ENCODE measurements at regions not wholly inside any gene's neighbourhood (a gene's known extent, or its start where the extent isn't known, plus 50 kb on each side); places are given as distances from the start of the nearest gene placed in this dataset.
"Not testable (repeated sequence)": the region's sequence is repeated elsewhere in the genome, so short reads cannot be mapped to it uniquely, and the experiment has no call there.

- DNase-seq = no peak
- no peaks in the 10 kb centered on the region for H3K9me3 Mint-ChIP-seq
- H3K27ac Mint-ChIP-seq = no peak overlapping the region
- no peaks in the 10 kb centered on the region for H3K36me3 Mint-ChIP-seq
- H3K4me1 Mint-ChIP-seq = no peaks in the 10 kb centered on the region
- CTCF ChIA-PET = no interaction called here
- H3K4me3 Mint-ChIP-seq = no peak overlapping the region
- H3K27me3 Mint-ChIP-seq = no peaks in the 10 kb centered on the region
These were observed 417.7 kb downstream of the PSAT1 start for GRCh38 chr9:78714576-78714975.

GRCh38 chr9:78719029-78719428 lies 422.1 kb downstream of the PSAT1 start:
- not testable (repeated sequence) for H3K9me3 Mint-ChIP-seq

GRCh38 chr9:78724896-78725295 lies 428.0 kb downstream of the PSAT1 start:
- no peak overlapping the region for H3K27ac Mint-ChIP-seq
- H3K36me3 Mint-ChIP-seq = no peaks in the 10 kb centered on the region
- DNase-seq = no peak
- H3K27me3 Mint-ChIP-seq = no peaks in the 10 kb centered on the region
- H3K4me3 Mint-ChIP-seq = no peak overlapping the region
- CTCF ChIA-PET = no interaction called here
- H3K9me3 Mint-ChIP-seq = peaks cover 4% of the 10 kb centered on the region
- H3K4me1 Mint-ChIP-seq = no peaks in the 10 kb centered on the region

More at GRCh38 chr9:78719029-78719428, 422.1 kb downstream of the PSAT1 start:
- H3K27ac Mint-ChIP-seq, H3K27me3 Mint-ChIP-seq, H3K4me3 Mint-ChIP-seq, H3K4me1 Mint-ChIP-seq, H3K36me3 Mint-ChIP-seq, CTCF ChIA-PET, DNase-seq: not testable (repeated sequence)

- DNase-seq = no peak
- Mint-ChIP-seq H3K27me3 (no peaks in the 10 kb centered on the region), H3K36me3 (no peaks in the 10 kb centered on the region), H3K4me3 (no peak overlapping the region), H3K27ac (no peak overlapping the region), H3K4me1 (no peaks in the 10 kb centered on the region), H3K9me3 (peaks cover 4% of the 10 kb centered on the region)
- CTCF ChIA-PET = no interaction called here
These were observed 428.6 kb downstream of the PSAT1 start for GRCh38 chr9:78725503-78725902.

GRCh38 chr9:78745331-78745730 lies 448.4 kb downstream of the PSAT1 start:
- H3K9me3 Mint-ChIP-seq = no peaks in the 10 kb centered on the region
- CTCF ChIA-PET = interaction anchor here (0.6 kb wide), 1 partner anchor 136 kb away, joined by 3 read pairs; no protein-coding TSS in a partner anchor

GRCh38 chr9:78746010-78746409 lies 449.1 kb downstream of the PSAT1 start:
- Mint-ChIP-seq H3K4me1 (no peaks in the 10 kb centered on the region), H3K27me3 (no peaks in the 10 kb centered on the region), H3K9me3 (no peaks in the 10 kb centered on the region), H3K27ac (no peak overlapping the region), H3K4me3 (no peak overlapping the region), H3K36me3 (no peaks in the 10 kb centered on the region)
- DNase-seq = no peak
- CTCF ChIA-PET = no interaction called here

More at GRCh38 chr9:78745331-78745730, 448.4 kb downstream of the PSAT1 start:
- Mint-ChIP-seq H3K27ac (no peak overlapping the region), H3K27me3 (no peaks in the 10 kb centered on the region), H3K36me3 (no peaks in the 10 kb centered on the region), H3K4me3 (no peak overlapping the region), H3K4me1 (no peaks in the 10 kb centered on the region)
- no peak for DNase-seq

- no peaks in the 10 kb centered on the region for H3K27me3 Mint-ChIP-seq
- no peaks in the 10 kb centered on the region for H3K4me1 Mint-ChIP-seq
- no peak overlapping the region for H3K27ac Mint-ChIP-seq
- no peak for DNase-seq
- no peaks in the 10 kb centered on the region for H3K9me3 Mint-ChIP-seq
- no peak overlapping the region for H3K4me3 Mint-ChIP-seq
- no peaks in the 10 kb centered on the region for H3K36me3 Mint-ChIP-seq
- CTCF ChIA-PET = no interaction called here
These were observed 456.1 kb downstream of the PSAT1 start for GRCh38 chr9:78753039-78753438.

- CTCF ChIA-PET = no interaction called here
- H3K4me1 Mint-ChIP-seq = no peaks in the 10 kb centered on the region
- no peak for DNase-seq
These were observed 460.0 kb downstream of the PSAT1 start for GRCh38 chr9:78756813-78757510.

GRCh38 chr9:78763424-78763823 lies 466.5 kb downstream of the PSAT1 start:
- H3K27me3 Mint-ChIP-seq = no peaks in the 10 kb centered on the region
- H3K9me3 Mint-ChIP-seq = no peaks in the 10 kb centered on the region
- no peaks in the 10 kb centered on the region for H3K36me3 Mint-ChIP-seq
- no peak for DNase-seq
- no peaks in the 10 kb centered on the region for H3K4me1 Mint-ChIP-seq
- CTCF ChIA-PET = no interaction called here
- no peak overlapping the region for H3K27ac Mint-ChIP-seq
- no peak overlapping the region for H3K4me3 Mint-ChIP-seq

More at GRCh38 chr9:78756813-78757510, 460.0 kb downstream of the PSAT1 start:
- no peak overlapping the region for H3K27ac Mint-ChIP-seq
- H3K36me3 Mint-ChIP-seq = no peaks in the 10 kb centered on the region
- no peak overlapping the region for H3K4me3 Mint-ChIP-seq
- no peaks in the 10 kb centered on the region for H3K9me3 Mint-ChIP-seq
- no peaks in the 10 kb centered on the region for H3K27me3 Mint-ChIP-seq

- no peaks in the 10 kb centered on the region for H3K27me3 Mint-ChIP-seq
- no peak overlapping the region for H3K27ac Mint-ChIP-seq
- H3K9me3 Mint-ChIP-seq = no peaks in the 10 kb centered on the region
- no peak overlapping the region for H3K4me3 Mint-ChIP-seq
- no peak for DNase-seq
- H3K4me1 Mint-ChIP-seq = no peaks in the 10 kb centered on the region
- H3K36me3 Mint-ChIP-seq = no peaks in the 10 kb centered on the region
- CTCF ChIA-PET = no interaction called here
These were observed 468.9 kb downstream of the PSAT1 start for GRCh38 chr9:78765861-78766260.

GRCh38 chr9:78767490-78767889 lies 470.6 kb downstream of the PSAT1 start:
- DNase-seq = no peak
- Mint-ChIP-seq H3K27me3 (no peaks in the 10 kb centered on the region), H3K36me3 (no peaks in the 10 kb centered on the region), H3K4me1 (no peaks in the 10 kb centered on the region), H3K4me3 (no peak overlapping the region), H3K27ac (no peak overlapping the region), H3K9me3 (no peaks in the 10 kb centered on the region)
- CTCF ChIA-PET = no interaction called here

- CTCF ChIA-PET = no interaction called here
- H3K27ac Mint-ChIP-seq = no peak overlapping the region
- no peak overlapping the region for H3K4me3 Mint-ChIP-seq
- no peak for DNase-seq
- H3K9me3 Mint-ChIP-seq = no peaks in the 10 kb centered on the region
- no peaks in the 10 kb centered on the region for H3K4me1 Mint-ChIP-seq
- no peaks in the 10 kb centered on the region for H3K27me3 Mint-ChIP-seq
- H3K36me3 Mint-ChIP-seq = no peaks in the 10 kb centered on the region
These were observed 472.8 kb downstream of the PSAT1 start for GRCh38 chr9:78769690-78770089.

- Mint-ChIP-seq H3K9me3 (no peaks in the 10 kb centered on the region), H3K27ac (no peak overlapping the region)
- CTCF ChIA-PET = no interaction called here
These were observed 478.3 kb downstream of the PSAT1 start for GRCh38 chr9:78775211-78775610.

GRCh38 chr9:78775696-78776295 lies 478.9 kb downstream of the PSAT1 start:
- Mint-ChIP-seq H3K4me3 (no peak overlapping the region), H3K27me3 (no peaks in the 10 kb centered on the region), H3K27ac (no peak overlapping the region), H3K9me3 (no peaks in the 10 kb centered on the region), H3K4me1 (no peaks in the 10 kb centered on the region), H3K36me3 (no peaks in the 10 kb centered on the region)
- DNase-seq = no peak
- CTCF ChIA-PET = no interaction called here

More at GRCh38 chr9:78775211-78775610, 478.3 kb downstream of the PSAT1 start:
- no peaks in the 10 kb centered on the region for H3K27me3 Mint-ChIP-seq
- H3K4me1 Mint-ChIP-seq = no peaks in the 10 kb centered on the region
- H3K36me3 Mint-ChIP-seq = no peaks in the 10 kb centered on the region
- no peak for DNase-seq
- no peak overlapping the region for H3K4me3 Mint-ChIP-seq

- no peaks in the 10 kb centered on the region for H3K9me3 Mint-ChIP-seq
- H3K27me3 Mint-ChIP-seq = no peaks in the 10 kb centered on the region
- no peaks in the 10 kb centered on the region for H3K4me1 Mint-ChIP-seq
- no peak overlapping the region for H3K4me3 Mint-ChIP-seq
- no peak for DNase-seq
- no peak overlapping the region for H3K27ac Mint-ChIP-seq
- no peaks in the 10 kb centered on the region for H3K36me3 Mint-ChIP-seq
- CTCF ChIA-PET = no interaction called here
These were observed 480.8 kb downstream of the PSAT1 start for GRCh38 chr9:78777747-78778146.

Data from activated naive CD4-positive, alpha-beta T cell treated with anti-CD3 and anti-CD28 coated beads, Interleukin-2, amount 10 ng/mL, durations not matched to agents 7 days and 5 days (primary cell).